OCI-LY3 (cell line): ENCODE measurements at regions not wholly inside any gene's neighbourhood (a gene's known extent, or its start where the extent isn't known, plus 50 kb on each side); places are given as distances from the start of the nearest gene placed in this dataset.

Experiments used
- EZH2phosphoT487 ChIP-seq: fragments of 200-600 bp; shearing (Covaris generic); IDR thresholded peaks from 2 replicates; pipeline ENCODE4 v1.6.1; 2018; ENCODE audit warnings: antibody characterized with exemption, mixed run types, low read depth
- TF ChIP-seq, protein P1 (sequence below): fragments of 200-600, 300-600 bp; sonication (generic); IDR thresholded peaks from 2 replicates; pipeline ENCODE4 v1.5.1; 2014; ENCODE audit warnings: antibody characterized with exemption, low read length, low read depth

- TF ChIP-seq EZH2phosphoT487 = no peak
- TF ChIP-seq, protein P1, sequence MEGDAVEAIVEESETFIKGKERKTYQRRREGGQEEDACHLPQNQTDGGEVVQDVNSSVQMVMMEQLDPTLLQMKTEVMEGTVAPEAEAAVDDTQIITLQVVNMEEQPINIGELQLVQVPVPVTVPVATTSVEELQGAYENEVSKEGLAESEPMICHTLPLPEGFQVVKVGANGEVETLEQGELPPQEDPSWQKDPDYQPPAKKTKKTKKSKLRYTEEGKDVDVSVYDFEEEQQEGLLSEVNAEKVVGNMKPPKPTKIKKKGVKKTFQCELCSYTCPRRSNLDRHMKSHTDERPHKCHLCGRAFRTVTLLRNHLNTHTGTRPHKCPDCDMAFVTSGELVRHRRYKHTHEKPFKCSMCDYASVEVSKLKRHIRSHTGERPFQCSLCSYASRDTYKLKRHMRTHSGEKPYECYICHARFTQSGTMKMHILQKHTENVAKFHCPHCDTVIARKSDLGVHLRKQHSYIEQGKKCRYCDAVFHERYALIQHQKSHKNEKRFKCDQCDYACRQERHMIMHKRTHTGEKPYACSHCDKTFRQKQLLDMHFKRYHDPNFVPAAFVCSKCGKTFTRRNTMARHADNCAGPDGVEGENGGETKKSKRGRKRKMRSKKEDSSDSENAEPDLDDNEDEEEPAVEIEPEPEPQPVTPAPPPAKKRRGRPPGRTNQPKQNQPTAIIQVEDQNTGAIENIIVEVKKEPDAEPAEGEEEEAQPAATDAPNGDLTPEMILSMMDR = no peak
Measured at GRCh38 chr11:38710262-38710661, 2112.2 kb upstream of the RAG2 start.
